GM12878 (cell line): ENCODE measurements at regions not wholly inside any gene's neighbourhood (a gene's known extent, or its start where the extent isn't known, plus 50 kb on each side); places are given as distances from the start of the nearest gene placed in this dataset.

Source experiments
- EGR1 ChIP-seq, 2 experiments: IDR thresholded peaks; 1 replicate in 1 of 2; 2 replicates in 1 of 2; pipeline ENCODE4 v1.6.1; 2011 to 2012; ENCODE audit warnings: low read depth in 2 of 2, low read length in 2 of 2, borderline replicate concordance in 1 of 2, mild to moderate bottlenecking in 1 of 2, moderate library complexity in 1 of 2
- ETV6 ChIP-seq, 2 experiments: fragments of 450-650 bp in 1 of 2; IDR thresholded peaks in 1 of 2; conservative IDR thresholded peaks in 1 of 2; 2 replicates each; pipeline ENCODE4 v1.6.1; 2014; ENCODE audit warnings: antibody characterized with exemption in 1 of 2, borderline replicate concordance in 1 of 2, low read depth in 1 of 2, mild to moderate bottlenecking in 1 of 2, moderate library complexity in 1 of 2
- EZH2 ChIP-seq: IDR thresholded peaks from 2 replicates; pipeline ENCODE4 v1.6.1; 2012; ENCODE audit warnings: low read depth, mild to moderate bottlenecking, control low read depth, inconsistent platforms, low read length, borderline replicate concordance; ENCODE audit not compliant: control insufficient read depth
- HDGF ChIP-seq: fragments of 450-650 bp; IDR thresholded peaks from 2 replicates; pipeline ENCODE4 v1.6.1; 2016; ENCODE audit warnings: antibody characterized with exemption
- MYC ChIP-seq: IDR thresholded peaks from 2 replicates; pipeline ENCODE4 v1.6.1; 2011; ENCODE audit warnings: mild to moderate bottlenecking, low read length, moderate library complexity, inconsistent platforms; ENCODE audit not compliant: insufficient read depth, insufficient replicate concordance, insufficient read length, severe bottlenecking
- POLR2A ChIP-seq: IDR thresholded peaks from 2 replicates; pipeline ENCODE4 v1.6.1; 2011; ENCODE audit warnings: low read depth, mild to moderate bottlenecking, low read length
- POU2F2 ChIP-seq: IDR thresholded peaks from 3 replicates; pipeline ENCODE4 v1.6.1; 2011; ENCODE audit warnings: low read depth, mild to moderate bottlenecking, low read length, borderline replicate concordance
- SREBF1 ChIP-seq: IDR thresholded peaks from 2 replicates; pipeline ENCODE4 v1.6.1; 2012; ENCODE audit warnings: mild to moderate bottlenecking, low read length
- TARDBP ChIP-seq: IDR thresholded peaks from 2 replicates; pipeline ENCODE4 v1.6.1; 2016; ENCODE audit warnings: borderline replicate concordance
- YY1 ChIP-seq: IDR thresholded peaks from 2 replicates; pipeline ENCODE4 v1.6.1; 2011; ENCODE audit warnings: low read depth, mild to moderate bottlenecking, low read length
- TF ChIP-seq, protein P1 (sequence below): IDR thresholded peaks from 2 replicates; pipeline ENCODE4 v1.6.1; 2012; ENCODE audit warnings: low read depth, low read length, improper control_type of control experiment
- TF ChIP-seq, protein P2 (sequence below): IDR thresholded peaks from 2 replicates; pipeline ENCODE4 v1.6.1; 2011; ENCODE audit warnings: mild to moderate bottlenecking, low read depth, low read length, moderate library complexity; ENCODE audit not compliant: insufficient replicate concordance
- TF ChIP-seq, protein P3 (sequence below), 3 experiments: IDR thresholded peaks in 2 of 3; conservative IDR thresholded peaks in 1 of 3; 2 replicates each; pipeline ENCODE4 v1.5.1; 2011; ENCODE audit warnings: low read depth in 3 of 3, low read length in 3 of 3, mild to moderate bottlenecking in 3 of 3, control low read depth in 2 of 3, moderate library complexity in 2 of 3, inconsistent platforms in 1 of 3, mixed read lengths in 1 of 3; ENCODE audit not compliant: control insufficient read depth in 2 of 3, insufficient read depth in 1 of 3; ENCODE audit errors: extremely low read depth in 1 of 3

DNA sequence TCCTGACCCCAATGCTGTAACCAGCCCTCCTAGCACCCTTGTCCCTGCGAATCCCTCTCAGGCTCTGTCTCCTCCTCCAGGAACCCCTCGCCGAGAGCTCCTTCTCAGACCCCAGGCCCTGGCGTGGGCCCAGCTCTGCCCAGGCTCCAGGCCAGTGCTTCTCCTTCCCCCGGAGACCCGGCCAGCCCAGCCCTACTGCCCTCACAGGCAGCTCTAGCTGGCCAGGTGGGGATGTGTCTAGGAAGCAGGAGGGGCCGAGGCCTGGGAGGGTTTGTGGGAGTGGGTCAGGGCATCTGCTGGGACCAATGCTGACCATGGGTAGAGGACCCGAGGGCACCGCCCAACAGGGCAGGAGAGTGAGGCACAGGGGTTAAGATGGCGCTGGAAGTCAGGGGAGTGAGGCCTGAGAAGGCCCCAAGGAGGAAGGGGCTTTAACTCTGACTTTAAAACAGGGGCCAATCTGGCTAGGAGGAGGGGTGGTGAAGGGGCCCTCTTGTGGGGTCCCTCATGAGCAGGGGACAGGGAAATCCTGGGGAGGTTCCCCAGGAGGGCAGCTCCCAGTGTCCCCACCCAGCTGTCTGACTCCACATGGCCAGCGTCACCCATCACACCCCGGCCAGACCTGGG is 64.7 kb upstream of the NKX1-1 start:
- TF ChIP-seq, protein P1, sequence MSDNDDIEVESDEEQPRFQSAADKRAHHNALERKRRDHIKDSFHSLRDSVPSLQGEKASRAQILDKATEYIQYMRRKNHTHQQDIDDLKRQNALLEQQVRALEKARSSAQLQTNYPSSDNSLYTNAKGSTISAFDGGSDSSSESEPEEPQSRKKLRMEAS: no peak
- TF ChIP-seq, protein P2, sequence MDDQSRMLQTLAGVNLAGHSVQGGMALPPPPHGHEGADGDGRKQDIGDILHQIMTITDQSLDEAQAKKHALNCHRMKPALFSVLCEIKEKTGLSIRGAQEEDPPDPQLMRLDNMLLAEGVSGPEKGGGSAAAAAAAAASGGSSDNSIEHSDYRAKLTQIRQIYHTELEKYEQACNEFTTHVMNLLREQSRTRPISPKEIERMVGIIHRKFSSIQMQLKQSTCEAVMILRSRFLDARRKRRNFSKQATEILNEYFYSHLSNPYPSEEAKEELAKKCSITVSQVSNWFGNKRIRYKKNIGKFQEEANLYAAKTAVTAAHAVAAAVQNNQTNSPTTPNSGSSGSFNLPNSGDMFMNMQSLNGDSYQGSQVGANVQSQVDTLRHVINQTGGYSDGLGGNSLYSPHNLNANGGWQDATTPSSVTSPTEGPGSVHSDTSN: no peak
- TF ChIP-seq, protein P3, sequence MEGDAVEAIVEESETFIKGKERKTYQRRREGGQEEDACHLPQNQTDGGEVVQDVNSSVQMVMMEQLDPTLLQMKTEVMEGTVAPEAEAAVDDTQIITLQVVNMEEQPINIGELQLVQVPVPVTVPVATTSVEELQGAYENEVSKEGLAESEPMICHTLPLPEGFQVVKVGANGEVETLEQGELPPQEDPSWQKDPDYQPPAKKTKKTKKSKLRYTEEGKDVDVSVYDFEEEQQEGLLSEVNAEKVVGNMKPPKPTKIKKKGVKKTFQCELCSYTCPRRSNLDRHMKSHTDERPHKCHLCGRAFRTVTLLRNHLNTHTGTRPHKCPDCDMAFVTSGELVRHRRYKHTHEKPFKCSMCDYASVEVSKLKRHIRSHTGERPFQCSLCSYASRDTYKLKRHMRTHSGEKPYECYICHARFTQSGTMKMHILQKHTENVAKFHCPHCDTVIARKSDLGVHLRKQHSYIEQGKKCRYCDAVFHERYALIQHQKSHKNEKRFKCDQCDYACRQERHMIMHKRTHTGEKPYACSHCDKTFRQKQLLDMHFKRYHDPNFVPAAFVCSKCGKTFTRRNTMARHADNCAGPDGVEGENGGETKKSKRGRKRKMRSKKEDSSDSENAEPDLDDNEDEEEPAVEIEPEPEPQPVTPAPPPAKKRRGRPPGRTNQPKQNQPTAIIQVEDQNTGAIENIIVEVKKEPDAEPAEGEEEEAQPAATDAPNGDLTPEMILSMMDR (IDR thresholded peaks at IDR 0.05 in 2 of 3, conservative IDR thresholded peaks at IDR 0.05 in 1 of 3; ENCODE audit: control insufficient read depth in 2 of 3, extremely low read depth in 1 of 3, insufficient read depth in 1 of 3, low read depth in 3 of 3, low read length in 3 of 3): no peak
- TF ChIP-seq SREBF1 (no peak), YY1 (no peak), POLR2A (no peak), EGR1 (IDR thresholded peaks at IDR 0.05; ENCODE audit: borderline replicate concordance in 1 of 2, low read depth in 2 of 2, low read length in 2 of 2) (no peak), EZH2 (no peak), MYC (no peak), HDGF (no peak), ETV6 (conservative IDR thresholded peaks at IDR 0.05 in 1 of 2, IDR thresholded peaks at IDR 0.05 in 1 of 2; ENCODE audit: borderline replicate concordance in 1 of 2, low read depth in 1 of 2) (no peak), TARDBP (no peak), POU2F2 (no peak)
